NCI-H69 (cell line): ENCODE measurements at regions not wholly inside any gene's neighbourhood (a gene's known extent, or its start where the extent isn't known, plus 50 kb on each side); places are given as distances from the start of the nearest gene placed in this dataset.
"Not testable (repeated sequence)": the region's sequence is repeated elsewhere in the genome, so short reads cannot be mapped to it uniquely, and the experiment has no call there.

Experiments used
- DNase-seq: peaks from one replicate; lab custom pipeline; 2025; lab: John Stamatoyannopoulos, UW

DNA sequence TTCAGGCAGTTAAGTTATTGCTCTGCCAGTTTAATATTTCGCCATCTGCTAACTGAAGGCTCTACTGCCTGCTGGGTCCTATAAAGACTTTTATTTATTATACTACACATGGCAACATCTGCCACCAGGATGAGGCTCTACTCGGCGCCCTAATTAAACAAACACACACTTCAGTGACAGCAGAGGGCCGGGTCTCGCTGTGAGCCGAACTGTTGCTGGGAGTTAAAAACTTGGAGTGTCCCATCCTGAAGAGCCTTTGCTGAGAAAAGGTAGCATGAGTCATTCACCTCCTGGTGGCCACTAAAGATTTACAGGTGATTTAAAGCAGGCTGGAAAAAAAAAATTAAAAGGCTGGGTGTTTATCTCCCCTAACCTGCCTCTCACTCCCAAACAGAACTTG is 183.7 kb downstream of the NPIPA8 start:
- not testable (repeated sequence) for DNase-seq

- DNase-seq, result not testable (repeated sequence)
Measured at GRCh38 chr16:18148132-18148531, 188.4 kb downstream of the NPIPA8 start.

DNA sequence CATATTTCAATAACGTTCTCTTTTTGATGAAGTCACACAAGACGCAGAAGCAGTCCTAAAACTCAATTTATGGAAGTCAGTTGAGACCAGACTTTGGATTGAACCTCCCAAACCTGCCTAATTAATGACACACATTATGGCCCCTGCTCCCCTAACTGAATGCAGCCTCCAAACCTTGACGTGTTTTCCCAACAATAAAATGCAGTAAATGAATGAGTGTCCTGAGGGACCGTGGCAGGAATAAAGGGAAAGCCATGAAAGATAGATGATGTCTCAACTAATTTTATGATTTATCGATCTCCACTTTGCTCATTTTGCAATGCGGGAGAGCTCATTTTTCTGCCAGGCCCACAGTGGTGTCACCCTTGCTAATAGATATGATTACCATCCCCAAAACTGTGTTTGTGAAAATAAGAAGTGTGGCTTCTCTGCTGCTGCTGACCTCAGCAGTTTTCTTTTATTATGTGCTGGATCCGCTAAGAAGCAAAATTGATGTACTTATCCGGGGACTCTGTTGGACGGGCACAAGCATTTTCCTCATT is 189.9 kb downstream of the NPIPA8 start:
- not testable (repeated sequence) for DNase-seq

DNA sequence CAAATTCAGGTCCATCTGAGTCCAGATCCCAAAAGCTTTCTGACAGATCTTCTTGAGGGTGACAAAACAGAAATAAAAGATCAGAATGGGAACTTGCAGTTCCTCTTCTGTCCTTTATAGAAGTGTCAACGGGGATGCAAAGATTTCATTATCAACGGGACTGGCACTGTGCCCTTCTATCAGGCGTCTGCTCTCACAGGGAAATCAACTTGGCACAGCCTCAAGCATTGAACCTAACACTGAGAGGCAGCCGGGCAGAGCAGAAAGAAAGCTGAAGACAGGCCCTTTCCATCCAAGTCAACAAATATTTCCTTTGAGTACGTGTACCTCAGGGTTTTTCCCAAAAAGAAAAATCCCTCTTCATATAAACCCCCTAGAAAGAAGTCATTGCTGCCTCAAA is 194.5 kb downstream of the NPIPA8 start:
- DNase-seq, result not testable (repeated sequence)

- DNase-seq, result not testable (repeated sequence)
Measured at GRCh38 chr16:18136288-18136687, 200.2 kb downstream of the NPIPA8 start.

GRCh38 chr16:18135024-18135423 is 201.5 kb downstream of the NPIPA8 start:
- DNase-seq, result not testable (repeated sequence)

- DNase-seq, result peak; percentile 8
Measured at GRCh38 chr16:18131587-18131986, 204.9 kb downstream of the NPIPA8 start.

DNA sequence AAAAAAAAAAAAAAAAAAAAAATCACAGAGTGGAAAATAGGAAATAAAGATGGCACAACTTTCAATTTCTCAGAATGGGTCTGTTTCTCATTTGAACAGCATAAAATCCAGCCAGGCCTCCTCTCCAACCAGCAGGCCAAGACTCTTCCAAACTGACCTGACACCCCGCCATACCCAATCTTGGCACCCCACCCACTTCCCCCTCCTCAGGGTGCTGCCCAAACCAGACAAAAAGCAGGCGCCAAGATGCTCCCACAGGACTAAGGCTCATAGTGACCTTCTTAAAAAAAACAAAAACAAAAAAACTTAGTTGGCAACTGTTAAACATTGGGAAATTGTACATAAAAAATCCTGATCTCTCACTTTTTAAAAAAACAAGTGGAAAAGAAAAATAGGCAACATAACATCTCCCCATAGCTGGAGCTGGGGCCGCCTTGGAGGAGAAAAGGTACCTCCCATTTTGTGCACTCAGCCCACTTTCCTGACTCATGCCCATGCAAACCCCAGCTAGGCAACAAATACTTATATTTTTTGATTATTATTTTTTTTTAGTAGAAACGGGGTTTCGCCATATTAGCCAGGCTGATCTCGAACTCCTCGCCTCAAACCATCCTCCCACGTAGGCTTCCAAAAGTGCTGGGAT is 205.9 kb downstream of the NPIPA8 start:
- not testable (repeated sequence) for DNase-seq

- DNase-seq, result not testable (repeated sequence)
Measured at GRCh38 chr16:18127033-18127432, 209.5 kb downstream of the NPIPA8 start.

GRCh38 chr16:18119092-18119491 is 217.4 kb downstream of the NPIPA8 start:
- DNase-seq, result not testable (repeated sequence)

DNA sequence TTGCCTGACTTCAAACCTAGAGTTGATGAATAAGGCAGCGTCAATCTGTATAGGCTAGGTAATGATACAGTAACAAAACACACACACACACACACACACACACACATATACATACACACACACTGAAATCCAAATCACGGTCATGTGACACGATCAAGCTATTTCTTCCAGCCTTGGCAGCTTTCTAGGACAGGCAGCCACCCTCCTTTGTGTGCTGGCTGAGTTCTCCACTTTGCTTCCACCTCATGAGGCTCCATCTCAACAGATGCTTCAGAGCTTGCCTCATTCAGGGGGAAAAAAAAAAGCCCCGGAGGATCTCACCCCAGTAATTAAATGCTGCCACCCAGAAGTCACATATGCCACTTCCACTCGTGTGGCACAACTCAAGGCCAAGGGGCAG is 217.9 kb downstream of the NPIPA8 start:
- not testable (repeated sequence) for DNase-seq

GRCh38 chr16:18118071-18118470 is 218.5 kb downstream of the NPIPA8 start:
- DNase-seq, result not testable (repeated sequence)

DNA sequence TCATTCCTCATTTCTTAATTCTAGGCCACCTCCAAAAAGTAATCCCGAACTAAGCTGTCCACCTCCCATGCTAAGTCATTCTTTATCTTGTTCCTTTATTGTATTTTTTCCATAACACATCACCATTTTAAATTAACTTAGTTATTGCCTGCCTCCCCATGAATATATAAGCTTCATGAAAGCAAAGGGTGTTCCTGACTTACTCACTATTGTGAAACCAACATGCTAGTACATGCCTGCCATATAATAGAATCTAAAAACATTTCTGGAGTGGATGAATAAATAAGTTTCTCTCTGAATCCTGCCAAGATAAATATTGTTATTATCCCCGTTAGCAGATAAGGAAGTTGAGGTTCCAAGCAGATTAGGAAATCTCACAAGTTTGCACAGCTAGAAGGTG is 232.1 kb downstream of the NPIPA8 start:
- not testable (repeated sequence) for DNase-seq

- not testable (repeated sequence) for DNase-seq
Measured at GRCh38 chr16:18101077-18101476, 235.5 kb downstream of the NPIPA8 start.

- DNase-seq, result not testable (repeated sequence)
Measured at GRCh38 chr16:18092605-18093004, 243.9 kb downstream of the NPIPA8 start.

GRCh38 chr16:18080658-18081363 is 255.7 kb downstream of the NPIPA8 start:
- not testable (repeated sequence) for DNase-seq

- not testable (repeated sequence) for DNase-seq
Measured at GRCh38 chr16:18077910-18078309, 258.6 kb downstream of the NPIPA8 start.

- DNase-seq, result no peak
Measured at GRCh38 chr16:18072161-18072560, 264.4 kb downstream of the NPIPA8 start.

DNA sequence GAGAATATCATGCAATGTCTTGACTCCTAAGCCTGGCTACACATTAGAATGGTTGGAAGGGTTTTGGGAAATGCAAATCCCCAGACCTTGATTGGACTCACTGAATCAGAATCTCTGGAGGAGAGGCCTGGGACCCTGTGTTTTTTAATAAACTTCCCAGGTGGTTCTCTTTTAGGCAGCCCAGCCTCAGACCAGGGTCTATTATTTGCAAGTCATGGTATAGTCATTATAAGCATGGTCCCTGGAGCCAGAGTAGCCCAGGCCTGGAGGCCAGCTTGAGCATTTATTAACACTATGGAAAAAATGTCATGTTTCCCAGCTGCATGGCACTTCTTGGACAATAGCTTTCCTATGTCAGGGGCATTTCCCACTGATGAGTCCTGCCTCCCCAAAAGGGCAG is 266.9 kb downstream of the NPIPA8 start:
- no peak for DNase-seq

DNA sequence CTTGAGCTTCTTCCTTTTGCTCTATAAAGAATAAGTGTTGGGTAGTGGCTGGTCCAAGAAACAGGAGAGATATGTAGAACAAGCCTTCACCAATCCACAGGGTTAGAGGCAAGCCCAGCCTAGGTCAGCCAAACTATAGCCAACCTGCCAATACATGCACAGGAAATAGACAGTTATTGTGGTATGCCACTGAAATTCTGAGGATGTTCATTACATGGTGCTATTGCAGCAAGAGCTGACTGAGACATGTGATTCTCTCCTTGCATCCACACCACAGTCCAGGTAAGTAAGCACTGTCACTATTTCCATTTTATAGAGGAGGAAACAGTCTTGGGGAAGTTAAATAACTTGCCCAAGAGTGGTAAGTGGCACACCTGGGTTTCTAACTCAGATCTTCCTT is 268.1 kb downstream of the NPIPA8 start:
- DNase-seq, result no peak

DNA sequence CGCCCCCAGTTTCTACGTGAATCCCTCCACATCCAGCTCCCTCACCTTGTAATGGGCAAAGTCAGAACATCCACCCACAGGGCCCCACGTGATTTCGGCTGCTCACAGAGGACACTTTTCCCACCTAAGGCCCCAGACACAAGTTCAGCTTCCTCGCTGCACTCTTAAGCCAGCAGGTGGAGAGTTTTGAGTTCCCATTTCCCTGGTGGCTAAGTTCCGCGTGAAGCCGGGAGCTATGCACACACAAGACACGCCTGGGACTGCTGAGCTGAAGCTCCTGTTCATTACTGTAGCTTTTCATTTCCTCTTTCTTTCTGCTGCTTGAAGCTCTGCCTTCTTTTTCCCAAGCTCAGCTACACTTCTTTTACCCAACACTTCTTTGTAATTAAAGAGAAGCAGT is 273.8 kb downstream of the NPIPA8 start:
- DNase-seq, result no peak

GRCh38 chr16:18060351-18060750 is 276.2 kb downstream of the NPIPA8 start:
- no peak for DNase-seq

DNA sequence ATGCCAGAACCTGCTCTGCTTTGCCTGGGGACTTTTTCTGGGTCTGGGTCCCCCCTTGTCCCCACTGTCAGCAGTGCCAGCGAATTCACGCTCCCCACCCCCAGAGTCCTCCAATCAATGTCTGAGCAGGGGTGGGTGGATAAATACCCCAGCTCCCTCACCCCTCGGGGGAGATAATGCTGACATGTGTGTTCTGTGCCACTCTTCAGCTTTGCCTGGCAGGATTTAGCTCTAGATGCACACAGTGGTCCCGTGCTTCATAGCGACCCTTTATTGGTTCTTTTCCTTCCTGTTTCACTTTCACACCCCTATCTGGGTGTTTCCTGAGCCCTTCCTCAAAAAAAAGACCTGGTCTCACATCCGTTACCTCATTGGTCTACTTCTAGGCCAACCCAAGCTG is 277.0 kb downstream of the NPIPA8 start:
- DNase-seq, result no peak
